Neuronal stem cell (in vitro differentiated cells): ENCODE measurements at regions not wholly inside any gene's neighbourhood (a gene's known extent, or its start where the extent isn't known, plus 50 kb on each side); places are given as distances from the start of the nearest gene placed in this dataset.

ENCODE experiments used
- DNase-seq: peaks from one replicate; pipeline ENCODE4 v3.0.0-alpha.2; 2013; ENCODE audit warnings: low spot score
- H2AFZ ChIP-seq: one replicate; pipeline ENCODE4 v1.6.1; 2013; ENCODE audit warnings: mild to moderate bottlenecking, low read length, inconsistent platforms
- H2AK5ac ChIP-seq: 2 replicates; pipeline ENCODE4 v1.6.1; 2013; ENCODE audit warnings: low read depth, mild to moderate bottlenecking, inconsistent platforms, low read length, moderate library complexity, mixed read lengths
- H2BK120ac ChIP-seq: 2 replicates; pipeline ENCODE4 v1.6.1; 2013; ENCODE audit warnings: low read depth, mild to moderate bottlenecking, inconsistent platforms, low read length, moderate library complexity, mixed read lengths
- H2BK12ac ChIP-seq: one replicate; pipeline ENCODE4 v1.6.1; 2013; ENCODE audit warnings: low read length, inconsistent platforms
- H2BK15ac ChIP-seq: 2 replicates; pipeline ENCODE4 v1.6.1; 2013; ENCODE audit warnings: mild to moderate bottlenecking, low read length, inconsistent platforms, mixed read lengths
- H2BK5ac ChIP-seq: one replicate; pipeline ENCODE4 v1.6.1; 2013; ENCODE audit warnings: inconsistent platforms, mild to moderate bottlenecking, low read length, moderate library complexity
- H3K14ac ChIP-seq: one replicate; pipeline ENCODE4 v1.6.1; 2013; ENCODE audit warnings: low read length, inconsistent platforms
- H3K18ac ChIP-seq: 2 replicates; pipeline ENCODE4 v1.6.1; 2013; ENCODE audit warnings: low read length, inconsistent platforms
- H3K23ac ChIP-seq: 2 replicates; pipeline ENCODE4 v1.6.1; 2013; ENCODE audit warnings: low read depth, mild to moderate bottlenecking, mixed read lengths, low read length, inconsistent platforms; ENCODE audit not compliant: poor library complexity
- H3K27ac ChIP-seq: replicated peaks from 3 replicates; pipeline ENCODE4 v1.5.1; 2013; ENCODE audit warnings: low read length, inconsistent platforms
- H3K27me3 ChIP-seq, 3 experiments: 2 replicates each; pipeline ENCODE4 v1.6.1; 2013; ENCODE audit warnings: low read length in 3 of 3, mild to moderate bottlenecking in 2 of 3, inconsistent platforms in 1 of 3, low read depth in 1 of 3, mixed read lengths in 1 of 3, moderate library complexity in 1 of 3; ENCODE audit not compliant: control insufficient read depth in 3 of 3, insufficient read depth in 3 of 3
- H3K36me3 ChIP-seq, 2 donors: replicated peaks in 1 of 2; 2 replicates each; pipeline ENCODE4 v1.6.1; 2013; ENCODE audit warnings: low read length in 2 of 2; ENCODE audit not compliant: control insufficient read depth in 2 of 2, insufficient read depth in 2 of 2
- H3K4ac ChIP-seq: 2 replicates; pipeline ENCODE4 v1.6.1; 2013; ENCODE audit warnings: inconsistent platforms, mild to moderate bottlenecking, low read length, moderate library complexity
- H3K4me1 ChIP-seq, 2 donors: 1 replicate in 1 of 2; 2 replicates in 1 of 2; pipeline ENCODE4 v1.6.1; 2013; ENCODE audit warnings: low read length in 2 of 2, low read depth in 1 of 2; ENCODE audit not compliant: control insufficient read depth in 2 of 2, insufficient read depth in 1 of 2
- H3K4me2 ChIP-seq: one replicate; pipeline ENCODE4 v1.6.1; 2013; ENCODE audit warnings: mild to moderate bottlenecking, low read length, inconsistent platforms; ENCODE audit not compliant: insufficient read depth, poor library complexity, severe bottlenecking
- H3K4me3 ChIP-seq, 2 donors: 2 replicates each; pipeline ENCODE4 v1.5.1; 2013; ENCODE audit warnings: low read length in 2 of 2, mild to moderate bottlenecking in 2 of 2, inconsistent platforms in 1 of 2, moderate library complexity in 1 of 2
- H3K79me1 ChIP-seq: one replicate; pipeline ENCODE4 v1.6.1; 2013; ENCODE audit warnings: low read depth, mild to moderate bottlenecking, inconsistent platforms, low read length, moderate library complexity
- H3K9ac ChIP-seq: one replicate; pipeline ENCODE4 v1.6.1; 2013; ENCODE audit warnings: mild to moderate bottlenecking, low read depth, low read length, inconsistent platforms; ENCODE audit not compliant: poor library complexity
- H3K9me3 ChIP-seq, 2 donors: replicated peaks in 1 of 2; 2 replicates each; pipeline versions ENCODE3 to v1.6.1; 2013; ENCODE audit warnings: low read length in 2 of 2, mild to moderate bottlenecking in 2 of 2, inconsistent platforms in 1 of 2, low read depth in 1 of 2, mixed read lengths in 1 of 2, moderate library complexity in 1 of 2; ENCODE audit not compliant: control insufficient read depth in 2 of 2, insufficient read depth in 1 of 2
- H4K8ac ChIP-seq: one replicate; pipeline ENCODE4 v1.6.1; 2013; ENCODE audit warnings: low read depth, mild to moderate bottlenecking, inconsistent platforms, low read length, moderate library complexity
- H4K91ac ChIP-seq: one replicate; pipeline ENCODE4 v1.6.1; 2013; ENCODE audit warnings: low read length, low read depth, mild to moderate bottlenecking, inconsistent platforms; ENCODE audit not compliant: poor library complexity
- WGBS, 2 donors: extraction: QIAGEN DNeasy Blood & Tissue Kit; methylation state at CpG; one replicate each; pipeline ENCODE4 v1.1.7; 2013; ENCODE audit warnings: missing lambda C conversion rate in 2 of 2, mixed read lengths in 1 of 2; ENCODE audit not compliant: insufficient read length in 2 of 2, insufficient replicate concordance in 1 of 2; ENCODE audit errors: extremely low coverage in 2 of 2; 5-methylcytosine and 5-hydroxymethylcytosine counted together

GRCh38 chr10:123526356-123527064 lies 139.6 kb upstream of the GPR26 start:
- Histone ChIP-seq H3K9me3 (peaks cover 0 to 2% of the 10 kb centered on the region in 2 donors), H4K8ac (no peak overlapping the region), H2BK5ac (no peak overlapping the region), H2BK15ac (no peak overlapping the region), H3K4ac (no peak overlapping the region), H3K79me1 (no peaks in the 10 kb centered on the region), H3K4me3 (no peak overlapping the region), H3K36me3 (no peaks in the 10 kb centered on the region), H3K27me3 (peaks cover 0 to 2% (median 0%) of the 10 kb centered on the region in 3 experiments), H3K14ac (no peak overlapping the region), H2AFZ (no peak overlapping the region), H3K18ac (no peak overlapping the region), H2BK12ac (no peak overlapping the region), H3K4me1 (no peaks in the 10 kb centered on the region), H3K4me2 (no peak overlapping the region), H3K27ac (no peak overlapping the region), H4K91ac (no peak overlapping the region), H2AK5ac (no peak overlapping the region), H3K9ac (no peak overlapping the region), H3K23ac (no peak overlapping the region), H2BK120ac (no peak overlapping the region)
- WGBS, 2 donors: no CpG with 5 or more reads among the region's 7 CpGs
- DNase-seq: no peak

- Histone ChIP-seq H3K36me3 (no peaks in the 10 kb centered on the region), H2BK5ac (no peak overlapping the region), H2BK12ac (no peak overlapping the region), H3K4me1 (no peaks in the 10 kb centered on the region), H3K9me3 (peaks cover 0 to 2% of the 10 kb centered on the region in 2 donors), H3K27me3 (peaks cover 0 to 2% (median 0%) of the 10 kb centered on the region in 3 experiments), H3K4me3 (no peak overlapping the region), H3K14ac (no peak overlapping the region), H2AFZ (no peak overlapping the region), H3K18ac (no peak overlapping the region), H2BK120ac (no peak overlapping the region), H3K27ac (no peak overlapping the region), H3K79me1 (no peaks in the 10 kb centered on the region), H3K4me2 (no peak overlapping the region), H3K9ac (no peak overlapping the region), H3K4ac (no peak overlapping the region), H4K91ac (no peak overlapping the region), H3K23ac (no peak overlapping the region), H2AK5ac (no peak overlapping the region), H2BK15ac (no peak overlapping the region), H4K8ac (no peak overlapping the region)
- no peak for DNase-seq
These were observed 139.0 kb upstream of the GPR26 start for GRCh38 chr10:123527151-123527550.

GRCh38 chr10:123529146-123529760 lies 136.9 kb upstream of the GPR26 start:
- no peak overlapping the region for H2AK5ac ChIP-seq
- H3K79me1 ChIP-seq: no peaks in the 10 kb centered on the region
- H3K9ac ChIP-seq: no peak overlapping the region
- no CpG with 5 or more reads among the region's 10 CpGs for WGBS, 2 donors
- H2BK15ac ChIP-seq: no peak overlapping the region
- H3K4me3 ChIP-seq: no peak overlapping the region
- H3K27me3 ChIP-seq: peaks cover 0 to 2% (median 0%) of the 10 kb centered on the region in 3 experiments
- H3K4me2 ChIP-seq: no peak overlapping the region
- no peak overlapping the region for H2BK5ac ChIP-seq
- peak overlapping the region; percentile 49 for H3K18ac ChIP-seq
- H2BK120ac ChIP-seq: no peak overlapping the region
- peaks cover 0 to 2% of the 10 kb centered on the region in 2 donors for H3K9me3 ChIP-seq
- H3K4me1 ChIP-seq: no peaks in the 10 kb centered on the region
- no peak for DNase-seq
- peak overlapping the region; percentile 18 for H3K4ac ChIP-seq
- H2AFZ ChIP-seq: no peak overlapping the region
- H3K27ac ChIP-seq: no peak overlapping the region
- H3K36me3 ChIP-seq: no peaks in the 10 kb centered on the region
- H2BK12ac ChIP-seq: no peak overlapping the region
- no peak overlapping the region for H3K23ac ChIP-seq
- H3K14ac ChIP-seq: peak overlapping the region; percentile 61
- H4K91ac ChIP-seq: no peak overlapping the region
- H4K8ac ChIP-seq: no peak overlapping the region

GRCh38 chr10:123530166-123530870 lies 135.8 kb upstream of the GPR26 start:
- Histone ChIP-seq H2BK5ac (no peak overlapping the region), H3K9me3 (peaks cover 0 to 2% of the 10 kb centered on the region in 2 donors), H4K91ac (no peak overlapping the region), H3K27ac (no peak overlapping the region), H2BK12ac (no peak overlapping the region), H2AK5ac (no peak overlapping the region), H2AFZ (no peak overlapping the region), H3K4me1 (no peaks in the 10 kb centered on the region), H3K27me3 (peaks cover 0 to 2% (median 0%) of the 10 kb centered on the region in 3 experiments), H2BK120ac (no peak overlapping the region), H4K8ac (no peak overlapping the region), H3K79me1 (no peaks in the 10 kb centered on the region), H3K9ac (no peak overlapping the region), H3K4me3 (no peak overlapping the region), H3K4ac (no peak overlapping the region), H3K4me2 (no peak overlapping the region), H3K36me3 (no peaks in the 10 kb centered on the region), H3K23ac (no peak overlapping the region), H2BK15ac (no peak overlapping the region), H3K14ac (no peak overlapping the region), H3K18ac (no peak overlapping the region)
- DNase-seq: no peak
- no CpG with 5 or more reads among the region's 9 CpGs for WGBS, 2 donors
